Hepatocyte (in vitro differentiated cells): ENCODE measurements at regions not wholly inside any gene's neighbourhood (a gene's known extent, or its start where the extent isn't known, plus 50 kb on each side); places are given as distances from the start of the nearest gene placed in this dataset.

Experiments
- DNase-seq: peaks from one replicate; pipeline ENCODE4 v3.0.0-alpha.2; 2016; ENCODE audit warnings: low spot score
- H2AFZ ChIP-seq: fragments of 200-600 bp; sonication (generic); 2 replicates; pipeline ENCODE4 v1.6.0; 2016; ENCODE audit warnings: antibody characterized with exemption, mild to moderate bottlenecking
- H3K27ac ChIP-seq: fragments of 200-600 bp; sonication (generic); 2 replicates; pipeline ENCODE4 v1.5.1; 2016; ENCODE audit warnings: mild to moderate bottlenecking
- H3K27me3 ChIP-seq: fragments of 200-600 bp; sonication (generic); 2 replicates; pipeline ENCODE4 v1.6.1; 2016
- H3K36me3 ChIP-seq: fragments of 200-600 bp; sonication (generic); replicated peaks from 2 replicates; pipeline ENCODE4 v1.5.1; 2016; ENCODE audit warnings: low read depth; ENCODE audit not compliant: insufficient read depth
- H3K4me1 ChIP-seq: fragments of 200-600 bp; sonication (generic); 2 replicates; pipeline ENCODE4 v1.5.1; 2016; ENCODE audit warnings: mild to moderate bottlenecking, moderate library complexity; ENCODE audit not compliant: insufficient read depth
- H3K4me2 ChIP-seq: fragments of 200-600 bp; sonication (generic); 2 replicates; pipeline ENCODE4 v1.6.0; 2016
- H3K4me3 ChIP-seq: fragments of 200-600 bp; sonication (generic); 2 replicates; pipeline ENCODE4 v1.5.1; 2016; ENCODE audit warnings: mild to moderate bottlenecking
- H3K79me2 ChIP-seq: fragments of 200-600 bp; sonication (generic); 2 replicates; pipeline ENCODE4 v1.6.0; 2017; ENCODE audit warnings: mild to moderate bottlenecking
- H3K9me2 ChIP-seq: fragments of 200-600 bp; sonication (generic); replicated peaks from 2 replicates; pipeline ENCODE4 v1.6.0; 2017; ENCODE audit warnings: mild to moderate bottlenecking; ENCODE audit not compliant: insufficient read depth
- H3K9me3 ChIP-seq: fragments of 200-600 bp; sonication (generic); 2 replicates; pipeline ENCODE4 v1.5.1; 2016; ENCODE audit warnings: low read depth, mild to moderate bottlenecking
- H4K20me1 ChIP-seq: fragments of 200-600 bp; sonication (generic); 2 replicates; pipeline ENCODE4 v1.6.0; 2016; ENCODE audit warnings: mild to moderate bottlenecking; ENCODE audit not compliant: insufficient read depth, poor library complexity, severe bottlenecking
- CTCF ChIP-seq: fragments of 200-600 bp; sonication (generic); IDR thresholded peaks from 2 replicates; pipeline ENCODE4 v1.5.1; 2016; ENCODE audit warnings: antibody characterized with exemption, mild to moderate bottlenecking; ENCODE audit not compliant: poor library complexity
- EZH2 ChIP-seq: fragments of 200-600 bp; sonication (generic); IDR thresholded peaks from 2 replicates; pipeline ENCODE4 v1.6.1; 2016; ENCODE audit warnings: antibody characterized with exemption, mild to moderate bottlenecking, borderline replicate concordance
- EZH2phosphoT487 ChIP-seq: fragments of 200-600 bp; sonication (generic); IDR thresholded peaks from one replicate; pipeline ENCODE4 v1.6.1; 2018; ENCODE audit warnings: antibody characterized with exemption, mild to moderate bottlenecking, low read depth, moderate library complexity; ENCODE audit not compliant: unreplicated experiment, severe bottlenecking
- WGBS: methylation state at CpG from one replicate; pipeline ENCODE4 v1.1.6; 2016; ENCODE audit warnings: low lambda C conversion rate; ENCODE audit errors: missing lambda C conversion rate; 5-methylcytosine and 5-hydroxymethylcytosine counted together

GRCh38 chr9:2480255-2480837 lies 141.2 kb upstream of the VLDLR start:
- WGBS = 95% methylated on average over 4 of the region's 4 CpGs

GRCh38 chr9:2481216-2481615 lies 140.4 kb upstream of the VLDLR start:
- TF ChIP-seq EZH2 (no peak), EZH2phosphoT487 (no peak), CTCF (no peak)
- Histone ChIP-seq H3K4me1 (no peaks in the 10 kb centered on the region), H3K4me2 (no peak overlapping the region), H4K20me1 (no peaks in the 10 kb centered on the region), H3K27me3 (no peaks in the 10 kb centered on the region), H3K9me3 (no peaks in the 10 kb centered on the region), H3K36me3 (no peaks in the 10 kb centered on the region), H3K79me2 (no peaks in the 10 kb centered on the region), H3K9me2 (no peaks in the 10 kb centered on the region), H2AFZ (no peak overlapping the region), H3K4me3 (no peak overlapping the region), H3K27ac (no peak overlapping the region)
- no peak for DNase-seq
- 90% methylated on average over 3 of the region's 3 CpGs for WGBS

More at GRCh38 chr9:2480255-2480837, 141.2 kb upstream of the VLDLR start:
- Histone ChIP-seq H3K4me2 (no peak overlapping the region), H3K36me3 (no peaks in the 10 kb centered on the region), H2AFZ (no peak overlapping the region), H3K4me1 (no peaks in the 10 kb centered on the region), H3K27me3 (no peaks in the 10 kb centered on the region), H3K27ac (no peak overlapping the region), H3K9me2 (no peaks in the 10 kb centered on the region), H3K4me3 (no peak overlapping the region), H3K9me3 (no peaks in the 10 kb centered on the region), H3K79me2 (no peaks in the 10 kb centered on the region), H4K20me1 (no peaks in the 10 kb centered on the region)
- DNase-seq = no peak
- TF ChIP-seq EZH2phosphoT487 (no peak), EZH2 (no peak), CTCF (no peak)

GRCh38 chr9:2486988-2487387 lies 134.6 kb upstream of the VLDLR start:
- no peaks in the 10 kb centered on the region for H3K36me3 ChIP-seq

More at GRCh38 chr9:2486988-2487387, 134.6 kb upstream of the VLDLR start:
- Histone ChIP-seq H3K4me2 (no peak overlapping the region), H3K4me3 (no peak overlapping the region), H3K79me2 (no peaks in the 10 kb centered on the region), H3K27me3 (no peaks in the 10 kb centered on the region), H3K9me2 (no peaks in the 10 kb centered on the region), H4K20me1 (no peaks in the 10 kb centered on the region), H3K27ac (no peak overlapping the region), H3K9me3 (no peaks in the 10 kb centered on the region), H2AFZ (no peak overlapping the region), H3K4me1 (no peaks in the 10 kb centered on the region)
- no peak for DNase-seq
- TF ChIP-seq EZH2phosphoT487 (no peak), EZH2 (no peak), CTCF (no peak)
